ENCODE measurements at regions not wholly inside any gene's neighbourhood (a gene's known extent, or its start where the extent isn't known, plus 50 kb on each side); places are given as distances from the start of the nearest gene placed in this dataset.

DNA sequence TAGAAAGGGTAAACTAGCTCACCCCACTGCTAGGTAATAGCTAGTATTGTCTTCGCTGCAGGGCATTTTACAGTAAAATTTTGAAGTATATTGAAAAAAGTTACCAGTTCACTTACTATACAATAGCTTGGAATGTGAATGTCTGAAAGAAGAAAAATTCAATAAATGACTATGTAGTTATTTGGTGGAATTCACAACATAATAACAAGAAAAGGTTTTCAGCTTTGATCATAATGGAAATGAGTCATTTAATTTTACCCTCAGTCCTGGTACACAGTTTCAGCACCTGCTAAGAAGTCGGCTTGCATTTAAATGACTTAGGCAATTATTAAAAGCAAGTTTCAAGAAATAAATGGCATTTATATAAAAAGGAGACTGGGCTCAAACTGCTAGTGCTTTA is 90.4 kb downstream of the NUP35 start:
- Mint-ChIP-seq H3K4me3 (no peak overlapping the region), H3K36me3 (ENCODE audit: low read depth) (peaks cover 12% of the 10 kb centered on the region), H3K27me3 (ENCODE audit: low read depth) (no peaks in the 10 kb centered on the region), H3K27ac (no peak overlapping the region), H3K4me1 (ENCODE audit: low read depth) (peaks cover 21% of the 10 kb centered on the region), H3K9me3 (peaks cover 6% of the 10 kb centered on the region)
- DNase-seq (ENCODE audit: low spot score) = no peak

DNA sequence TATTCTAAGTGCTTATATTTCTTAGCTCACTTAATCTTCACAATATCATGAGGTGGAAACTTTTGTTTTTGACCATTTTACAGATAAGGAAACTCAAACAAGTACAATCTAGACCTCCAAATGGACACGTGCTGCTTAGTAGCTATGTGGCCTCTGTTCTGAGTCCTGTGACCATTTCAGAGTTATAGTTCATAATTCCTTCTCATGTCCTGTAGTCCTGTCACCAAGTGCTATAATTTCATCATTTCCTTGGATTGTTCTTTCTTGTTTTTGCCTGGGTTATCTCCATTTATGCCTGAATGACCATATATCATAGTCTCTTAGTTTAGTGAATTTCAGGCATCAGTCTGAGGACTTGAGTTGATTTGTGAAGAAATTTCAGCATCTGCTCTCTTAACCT is 91.7 kb downstream of the NUP35 start:
- Mint-ChIP-seq H3K36me3 (ENCODE audit: low read depth) (peaks cover 5% of the 10 kb centered on the region), H3K27ac (no peak overlapping the region), H3K27me3 (ENCODE audit: low read depth) (no peaks in the 10 kb centered on the region), H3K4me3 (no peak overlapping the region), H3K9me3 (no peaks in the 10 kb centered on the region), H3K4me1 (ENCODE audit: low read depth) (peaks cover 21% of the 10 kb centered on the region)
- DNase-seq (ENCODE audit: low spot score) = no peak

DNA sequence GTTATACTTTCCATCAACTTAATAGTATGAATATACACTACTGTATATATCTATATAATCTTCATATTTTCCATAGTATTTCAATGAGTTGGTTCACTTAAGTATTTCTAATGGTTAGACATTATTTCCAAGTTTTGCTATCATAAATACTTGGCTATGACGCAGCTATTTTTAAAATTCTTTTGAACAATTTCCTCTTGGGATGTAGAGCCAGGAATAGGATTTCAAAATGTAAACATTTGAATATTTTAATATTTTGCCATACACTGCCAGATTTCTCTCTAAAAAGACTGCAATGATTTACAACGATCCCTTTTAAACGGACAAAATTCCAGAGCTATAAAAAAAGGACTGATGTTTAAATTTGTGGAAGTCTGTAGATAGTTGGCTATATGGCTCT is 95.6 kb downstream of the NUP35 start:
- H3K36me3 Mint-ChIP-seq (ENCODE audit: low read depth) = no peaks in the 10 kb centered on the region
- H3K4me3 Mint-ChIP-seq = no peak overlapping the region
- no peak for DNase-seq (ENCODE audit: low spot score)
- H3K9me3 Mint-ChIP-seq = peaks cover 3% of the 10 kb centered on the region
- no peaks in the 10 kb centered on the region for H3K27me3 Mint-ChIP-seq (ENCODE audit: low read depth)
- H3K4me1 Mint-ChIP-seq (ENCODE audit: low read depth) = no peaks in the 10 kb centered on the region
- H3K27ac Mint-ChIP-seq = no peak overlapping the region

DNA sequence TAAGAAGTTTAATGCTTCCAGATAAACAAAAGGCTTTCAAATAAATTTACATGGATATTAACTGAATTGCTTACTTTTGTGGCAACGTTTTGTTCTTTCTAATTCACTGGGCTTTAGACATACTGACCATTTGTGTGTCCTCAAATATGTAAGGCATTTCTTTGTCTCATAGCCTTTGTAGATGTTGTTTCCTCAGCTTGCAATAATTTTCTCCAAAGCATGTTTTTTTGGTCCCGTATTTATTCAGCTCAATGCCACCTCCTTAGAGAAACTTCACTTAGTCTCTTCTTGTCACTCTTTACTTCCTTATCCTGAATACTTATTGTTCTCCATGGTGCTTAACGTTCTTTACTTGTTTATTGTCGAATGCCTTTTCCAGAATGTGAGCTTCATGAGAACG is 98.5 kb downstream of the NUP35 start:
- Mint-ChIP-seq H3K27ac (no peak overlapping the region), H3K4me1 (ENCODE audit: low read depth) (no peaks in the 10 kb centered on the region), H3K36me3 (ENCODE audit: low read depth) (peaks cover 3% of the 10 kb centered on the region), H3K27me3 (ENCODE audit: low read depth) (no peaks in the 10 kb centered on the region), H3K9me3 (peaks cover 11% of the 10 kb centered on the region), H3K4me3 (no peak overlapping the region)
- no peak for DNase-seq (ENCODE audit: low spot score)

DNA sequence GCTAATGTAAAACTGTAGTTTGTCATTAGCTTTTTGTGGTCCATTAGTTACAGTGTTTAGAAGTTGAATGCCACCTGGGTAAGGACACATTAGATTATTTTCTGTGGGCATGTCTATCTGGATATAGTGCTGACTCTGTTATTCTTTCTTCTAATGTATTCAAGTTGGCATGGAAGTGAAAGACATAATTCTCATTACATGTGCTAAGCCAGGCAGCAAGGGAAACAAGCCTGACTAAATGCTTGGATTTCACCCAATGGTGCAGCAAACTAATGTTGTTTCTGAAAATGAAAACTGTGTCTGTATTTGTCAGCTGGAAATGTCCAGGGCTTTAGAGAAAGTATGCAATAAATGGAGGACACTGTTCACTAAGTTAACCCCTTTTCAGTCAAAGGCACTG is 100.7 kb downstream of the NUP35 start:
- peaks cover 3% of the 10 kb centered on the region for H3K36me3 Mint-ChIP-seq (ENCODE audit: low read depth)
- H3K9me3 Mint-ChIP-seq = peaks cover 11% of the 10 kb centered on the region
- H3K4me1 Mint-ChIP-seq (ENCODE audit: low read depth) = no peaks in the 10 kb centered on the region
- H3K27me3 Mint-ChIP-seq (ENCODE audit: low read depth) = no peaks in the 10 kb centered on the region
- H3K27ac Mint-ChIP-seq = no peak overlapping the region
- no peak overlapping the region for H3K4me3 Mint-ChIP-seq
- no peak for DNase-seq (ENCODE audit: low spot score)

DNA sequence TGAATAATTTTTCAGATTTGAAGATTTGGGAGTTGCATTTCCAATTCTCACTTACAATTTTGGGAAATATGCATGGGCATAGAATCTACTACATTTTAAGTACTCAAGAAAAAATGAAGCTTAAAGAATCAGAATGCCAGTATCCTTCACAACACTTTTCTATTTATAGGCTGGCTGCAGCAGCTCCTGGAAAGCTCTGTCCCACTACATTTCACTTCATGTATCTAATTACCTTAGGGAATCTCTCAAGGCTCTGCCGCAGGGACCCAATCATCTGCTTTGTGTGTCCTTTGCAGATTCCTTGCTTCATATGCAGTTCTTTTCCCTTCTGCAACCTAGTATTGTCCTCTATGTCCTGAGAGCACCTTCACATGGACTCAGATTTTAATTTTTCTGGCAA is 102.9 kb downstream of the NUP35 start:
- Mint-ChIP-seq H3K9me3 (peaks cover 11% of the 10 kb centered on the region), H3K36me3 (ENCODE audit: low read depth) (peaks cover 3% of the 10 kb centered on the region), H3K27ac (no peak overlapping the region), H3K4me3 (no peak overlapping the region), H3K4me1 (ENCODE audit: low read depth) (no peaks in the 10 kb centered on the region), H3K27me3 (ENCODE audit: low read depth) (no peaks in the 10 kb centered on the region)
- DNase-seq (ENCODE audit: low spot score) = no peak

DNA sequence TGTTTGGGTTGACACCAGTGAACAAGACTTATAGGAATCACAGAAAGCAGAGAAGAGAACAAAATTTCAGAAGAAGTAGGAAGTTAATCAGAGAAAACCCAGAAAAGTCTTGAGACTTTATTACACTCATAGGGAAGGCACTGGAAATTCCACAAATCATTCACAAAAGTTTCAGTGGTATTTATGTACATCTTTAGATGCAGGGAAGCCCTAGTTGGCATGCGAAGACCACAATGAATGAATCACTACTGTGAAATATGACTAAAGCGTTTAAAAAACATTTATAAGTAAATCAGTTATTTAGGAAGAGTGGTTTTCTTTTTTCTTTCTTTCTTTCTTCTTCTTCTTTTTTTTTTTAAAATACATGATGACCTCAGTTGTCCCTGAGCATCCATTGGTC is 105.1 kb downstream of the NUP35 start:
- Mint-ChIP-seq H3K27ac (no peak overlapping the region), H3K4me1 (ENCODE audit: low read depth) (no peaks in the 10 kb centered on the region)

DNA sequence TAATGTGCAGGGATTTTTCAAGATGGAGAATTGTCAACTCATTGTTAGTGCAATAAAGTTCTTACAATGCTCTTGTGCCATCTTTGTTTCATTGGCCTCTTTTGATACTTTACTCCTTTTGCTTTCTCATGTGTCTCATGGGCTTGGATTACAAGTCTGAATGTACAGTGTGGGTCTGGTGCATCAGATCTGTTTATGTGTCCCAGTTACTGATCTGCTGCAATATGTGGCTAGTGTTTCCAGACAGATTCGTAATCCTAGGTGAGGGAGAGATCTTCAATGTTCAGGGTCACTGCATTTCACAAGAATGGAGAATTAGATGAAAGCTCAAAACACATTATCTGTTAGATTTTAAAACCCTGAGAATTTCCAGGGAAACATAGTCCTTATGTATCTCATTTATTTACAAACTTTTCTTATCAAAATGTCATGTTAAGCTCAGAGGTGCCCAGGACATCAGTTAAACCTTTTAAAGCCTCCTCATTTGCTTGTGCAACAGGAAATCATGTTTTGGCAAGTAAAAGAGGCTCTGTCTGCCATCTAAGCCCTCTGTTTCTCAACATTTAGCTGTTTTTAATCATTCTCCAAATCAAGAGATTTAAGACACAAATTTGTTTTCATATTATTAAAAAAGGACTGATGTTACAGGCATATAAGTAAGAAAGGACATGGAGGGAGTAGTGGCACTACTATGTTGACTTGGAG is 108.1 kb downstream of the NUP35 start:
- Mint-ChIP-seq H3K4me3 (no peak overlapping the region), H3K4me1 (ENCODE audit: low read depth) (no peaks in the 10 kb centered on the region), H3K27me3 (ENCODE audit: low read depth) (no peaks in the 10 kb centered on the region), H3K9me3 (no peaks in the 10 kb centered on the region), H3K27ac (no peak overlapping the region), H3K36me3 (ENCODE audit: low read depth) (no peaks in the 10 kb centered on the region)
- no peak for DNase-seq (ENCODE audit: low spot score)

More for the DNA sequence above, 105.1 kb downstream of the NUP35 start:
- Mint-ChIP-seq H3K36me3 (ENCODE audit: low read depth) (peaks cover 3% of the 10 kb centered on the region), H3K9me3 (peaks cover 11% of the 10 kb centered on the region), H3K27me3 (ENCODE audit: low read depth) (no peaks in the 10 kb centered on the region), H3K4me3 (no peak overlapping the region)
- DNase-seq (ENCODE audit: low spot score) = peak; percentile 9

DNA sequence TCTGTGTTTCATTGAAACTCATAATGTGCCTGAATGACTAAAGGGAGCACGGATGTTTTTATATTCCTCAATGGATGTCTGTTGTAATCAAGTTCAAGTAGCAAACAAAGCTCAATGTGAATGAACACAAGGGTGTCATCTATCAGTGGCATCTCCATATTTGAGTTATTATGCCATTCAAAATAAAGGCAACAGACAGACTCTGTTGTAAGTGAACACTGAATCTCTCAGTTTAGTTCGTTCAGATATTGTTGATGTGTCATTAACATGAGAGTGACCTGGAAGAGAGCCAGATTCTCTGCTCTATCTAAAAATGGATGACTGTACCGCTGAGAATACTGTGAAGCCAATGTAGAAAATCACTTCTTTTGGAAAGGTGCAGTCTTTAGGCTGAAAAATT is 118.7 kb downstream of the NUP35 start:
- Mint-ChIP-seq H3K4me1 (ENCODE audit: low read depth) (no peaks in the 10 kb centered on the region), H3K4me3 (no peak overlapping the region), H3K36me3 (ENCODE audit: low read depth) (no peaks in the 10 kb centered on the region), H3K27me3 (ENCODE audit: low read depth) (peaks cover 3% of the 10 kb centered on the region), H3K27ac (no peak overlapping the region), H3K9me3 (no peaks in the 10 kb centered on the region)
- no peak for DNase-seq (ENCODE audit: low spot score)

DNA sequence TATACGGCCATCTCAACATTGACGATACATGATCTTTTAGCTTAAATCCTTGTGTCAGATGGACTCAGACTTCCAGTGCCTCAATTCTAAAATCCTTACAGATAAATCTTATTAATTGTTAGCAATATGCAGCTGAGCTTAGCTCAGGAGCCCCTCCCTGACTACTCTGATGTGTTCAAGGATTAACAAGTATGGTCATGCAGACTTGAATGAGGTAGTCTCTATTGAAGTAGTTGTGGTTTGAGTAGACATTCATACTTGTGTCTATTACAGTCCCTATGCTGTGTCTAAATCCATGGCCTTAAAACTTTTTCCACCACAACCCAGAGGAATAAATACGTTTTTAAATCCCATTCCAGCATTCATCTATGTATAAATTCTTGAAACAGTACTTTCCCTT is 119.5 kb downstream of the NUP35 start:
- Mint-ChIP-seq H3K4me1 (ENCODE audit: low read depth) (no peaks in the 10 kb centered on the region), H3K4me3 (no peak overlapping the region), H3K27me3 (ENCODE audit: low read depth) (peaks cover 3% of the 10 kb centered on the region), H3K9me3 (no peaks in the 10 kb centered on the region), H3K27ac (no peak overlapping the region), H3K36me3 (ENCODE audit: low read depth) (no peaks in the 10 kb centered on the region)
- DNase-seq (ENCODE audit: low spot score) = no peak

DNA sequence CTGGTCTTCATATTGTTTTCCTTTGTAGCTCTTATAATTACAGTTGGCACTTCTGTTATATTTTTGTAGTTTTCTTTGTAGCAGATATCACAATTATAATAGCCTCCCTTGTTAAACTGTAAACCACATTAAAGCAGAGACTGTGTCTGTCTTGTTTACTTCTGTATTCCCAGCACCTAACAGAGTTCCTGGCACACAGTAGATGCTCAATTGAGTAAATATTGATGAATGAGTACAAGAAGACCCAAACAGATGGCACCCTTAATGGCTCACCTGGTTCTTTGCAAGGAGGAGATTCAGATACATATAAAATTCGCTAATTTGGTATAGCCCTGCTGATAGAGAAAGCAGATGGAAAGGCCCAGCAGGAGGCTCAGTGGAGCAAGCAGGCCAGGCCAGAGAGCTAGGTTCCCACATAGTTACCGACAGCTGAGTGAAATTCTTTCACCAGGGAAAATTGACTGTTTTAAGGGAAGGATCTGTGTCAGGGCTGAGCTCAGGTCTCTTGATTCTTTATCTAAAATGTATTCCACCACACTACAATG is 120.1 kb downstream of the NUP35 start:
- no peaks in the 10 kb centered on the region for H3K9me3 Mint-ChIP-seq
- H3K27ac Mint-ChIP-seq = no peak overlapping the region
- no peaks in the 10 kb centered on the region for H3K36me3 Mint-ChIP-seq (ENCODE audit: low read depth)
- H3K27me3 Mint-ChIP-seq (ENCODE audit: low read depth) = peaks cover 3% of the 10 kb centered on the region
- DNase-seq (ENCODE audit: low spot score) = no peak
- H3K4me1 Mint-ChIP-seq (ENCODE audit: low read depth) = no peaks in the 10 kb centered on the region
- H3K4me3 Mint-ChIP-seq = no peak overlapping the region

DNA sequence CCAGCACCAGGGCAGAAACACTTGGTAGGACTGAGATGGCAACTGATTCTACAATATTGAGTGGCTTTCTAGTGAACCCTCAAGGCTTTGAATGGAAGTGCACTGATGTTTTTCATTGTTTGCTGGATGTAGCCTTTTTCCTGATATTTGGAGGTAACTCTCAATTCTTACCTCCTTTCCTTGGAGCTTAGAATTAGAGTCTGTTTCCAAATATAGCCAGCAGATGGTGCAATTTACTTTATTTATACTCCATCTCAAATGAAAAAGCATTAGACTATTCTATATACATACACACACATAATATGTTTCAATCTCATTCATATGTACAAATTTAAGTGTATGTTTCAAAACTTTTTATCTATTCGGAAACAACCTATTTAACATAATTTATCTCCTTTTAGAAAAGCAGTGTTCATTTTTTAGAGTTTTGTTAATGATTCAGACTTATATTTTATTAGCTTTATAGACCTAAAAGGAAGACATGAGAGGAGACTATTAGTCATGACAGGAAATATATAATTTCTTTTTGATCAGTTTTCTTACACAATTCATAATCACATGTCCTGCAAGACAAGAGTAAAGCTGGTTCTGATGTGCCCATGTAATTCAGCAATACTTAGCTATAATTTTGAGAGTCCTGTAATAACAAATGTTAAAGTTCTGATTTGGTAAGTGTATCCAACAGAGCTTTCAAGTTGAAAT is 124.8 kb downstream of the NUP35 start:
- H3K9me3 Mint-ChIP-seq = no peaks in the 10 kb centered on the region
- no peaks in the 10 kb centered on the region for H3K36me3 Mint-ChIP-seq (ENCODE audit: low read depth)
- H3K27ac Mint-ChIP-seq = no peak overlapping the region
- no peaks in the 10 kb centered on the region for H3K4me1 Mint-ChIP-seq (ENCODE audit: low read depth)
- H3K27me3 Mint-ChIP-seq (ENCODE audit: low read depth) = peaks cover 3% of the 10 kb centered on the region
- no peak for DNase-seq (ENCODE audit: low spot score)
- no peak overlapping the region for H3K4me3 Mint-ChIP-seq

DNA sequence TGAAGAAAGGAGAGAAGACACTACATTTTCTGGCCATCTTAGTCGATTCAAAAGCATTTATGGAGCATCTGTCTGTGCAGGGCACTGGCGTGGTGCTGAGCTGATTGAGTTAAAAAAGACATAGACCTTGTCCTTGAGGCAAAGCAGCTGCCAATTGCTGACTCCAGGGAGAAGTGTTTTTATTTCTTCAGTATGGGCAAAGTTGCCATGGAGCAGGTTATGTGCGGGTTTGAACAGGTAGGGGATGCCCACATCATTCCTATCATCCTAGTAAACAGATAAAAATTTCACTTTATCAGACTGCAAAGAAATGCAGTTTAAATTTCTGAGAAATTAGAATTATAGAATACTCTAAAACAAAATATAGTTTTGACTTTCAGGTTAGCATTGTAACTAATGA is 125.8 kb downstream of the NUP35 start:
- Mint-ChIP-seq H3K27ac (no peak overlapping the region), H3K4me1 (ENCODE audit: low read depth) (no peaks in the 10 kb centered on the region), H3K27me3 (ENCODE audit: low read depth) (peaks cover 3% of the 10 kb centered on the region), H3K4me3 (no peak overlapping the region), H3K9me3 (no peaks in the 10 kb centered on the region), H3K36me3 (ENCODE audit: low read depth) (no peaks in the 10 kb centered on the region)
- DNase-seq (ENCODE audit: low spot score) = no peak

DNA sequence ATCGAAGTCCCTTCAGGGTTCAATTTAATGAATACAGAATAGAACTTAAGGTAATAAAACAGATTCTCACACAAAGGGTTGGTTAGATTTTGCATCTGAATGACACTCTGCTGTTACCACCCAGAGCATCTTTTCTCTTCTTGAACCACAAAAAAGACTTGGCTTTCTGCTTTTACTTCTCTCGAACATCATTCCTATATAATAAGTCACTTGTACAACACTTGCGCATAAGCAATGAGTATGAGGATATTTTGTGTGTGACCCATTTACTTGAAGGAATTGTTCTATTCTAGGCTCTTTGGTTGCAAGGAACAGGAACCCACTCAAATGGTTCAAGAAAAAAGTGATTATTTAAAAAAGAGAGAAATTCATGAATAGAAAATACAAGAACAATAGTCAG is 126.2 kb downstream of the NUP35 start:
- Mint-ChIP-seq H3K9me3 (no peaks in the 10 kb centered on the region), H3K4me3 (no peak overlapping the region), H3K36me3 (ENCODE audit: low read depth) (no peaks in the 10 kb centered on the region), H3K4me1 (ENCODE audit: low read depth) (no peaks in the 10 kb centered on the region), H3K27me3 (ENCODE audit: low read depth) (peaks cover 3% of the 10 kb centered on the region), H3K27ac (no peak overlapping the region)
- no peak for DNase-seq (ENCODE audit: low spot score)
